ENCODE measurements at regions not wholly inside any gene's neighbourhood (a gene's known extent, or its start where the extent isn't known, plus 50 kb on each side); places are given as distances from the start of the nearest gene placed in this dataset.

GRCh38 chr9:25918761-25919160 is 240.5 kb upstream of the TUSC1 start:
- TF ChIP-seq CTCF (conservative IDR thresholded peaks at IDR 0.05; ENCODE audit: low read depth, low read length): no peak
- no peak for TF ChIP-seq EZH2 (IDR thresholded peaks at IDR 0.05; ENCODE audit: borderline replicate concordance, low read depth, low read length, poor library complexity, severe bottlenecking)

Measured in A673 (cell line).